Effector memory CD4-positive, alpha-beta T cell (primary cell): ENCODE measurements at regions not wholly inside any gene's neighbourhood (a gene's known extent, or its start where the extent isn't known, plus 50 kb on each side); places are given as distances from the start of the nearest gene placed in this dataset.

Experiments
- DNase-seq, 3 donors: peaks; one replicate each; pipeline ENCODE4 v3.0.0-alpha.2; 2020
- H3K27ac ChIP-seq: 2 replicates; pipeline ENCODE4 v1.7.0; 2013; ENCODE audit warnings: mild to moderate bottlenecking, low read length, moderate library complexity; ENCODE audit not compliant: insufficient read depth, poor library complexity, severe bottlenecking
- H3K27me3 ChIP-seq: replicated peaks from 2 replicates; pipeline ENCODE4 v1.7.0; 2013; ENCODE audit warnings: mild to moderate bottlenecking, low read length; ENCODE audit not compliant: insufficient read depth, control insufficient read depth, poor library complexity, severe bottlenecking
- H3K36me3 ChIP-seq: 2 replicates; pipeline ENCODE4 v1.7.0; 2013; ENCODE audit warnings: mild to moderate bottlenecking, low read length, moderate library complexity; ENCODE audit not compliant: control insufficient read depth, insufficient read depth
- H3K4me1 ChIP-seq: 2 replicates; pipeline ENCODE4 v1.7.0; 2013; ENCODE audit warnings: low read length, mild to moderate bottlenecking; ENCODE audit not compliant: control insufficient read depth, insufficient read depth, poor library complexity, severe bottlenecking
- H3K4me3 ChIP-seq: 2 replicates; pipeline ENCODE4 v1.7.0; 2013; ENCODE audit warnings: low read length, low read depth, mild to moderate bottlenecking; ENCODE audit not compliant: insufficient read depth, poor library complexity, severe bottlenecking
- H3K9me3 ChIP-seq: 2 replicates; pipeline ENCODE4 v1.7.0; 2013; ENCODE audit warnings: mild to moderate bottlenecking, low read length, moderate library complexity; ENCODE audit not compliant: control insufficient read depth

GRCh38 chr1:114238053-114238452 is 84.4 kb upstream of the SYT6 start:
- Histone ChIP-seq H3K36me3 (no peaks in the 10 kb centered on the region), H3K4me3 (no peak overlapping the region), H3K27me3 (no peaks in the 10 kb centered on the region), H3K4me1 (no peaks in the 10 kb centered on the region), H3K27ac (no peak overlapping the region), H3K9me3 (no peaks in the 10 kb centered on the region)
- no peak for DNase-seq

GRCh38 chr1:114236517-114236916 is 82.8 kb upstream of the SYT6 start:
- H3K4me1 ChIP-seq, result no peaks in the 10 kb centered on the region
- H3K4me3 ChIP-seq, result no peak overlapping the region
- no peak overlapping the region for H3K27ac ChIP-seq
- no peaks in the 10 kb centered on the region for H3K36me3 ChIP-seq
- H3K9me3 ChIP-seq, result no peaks in the 10 kb centered on the region
- DNase-seq, result no peak
- no peaks in the 10 kb centered on the region for H3K27me3 ChIP-seq

GRCh38 chr1:114235960-114236359 is 82.3 kb upstream of the SYT6 start:
- DNase-seq, result no peak
- Histone ChIP-seq H3K27me3 (no peaks in the 10 kb centered on the region), H3K27ac (no peak overlapping the region), H3K36me3 (no peaks in the 10 kb centered on the region), H3K4me1 (no peaks in the 10 kb centered on the region), H3K4me3 (no peak overlapping the region), H3K9me3 (no peaks in the 10 kb centered on the region)

- DNase-seq, result no peak
- Histone ChIP-seq H3K27me3 (no peaks in the 10 kb centered on the region), H3K36me3 (no peaks in the 10 kb centered on the region), H3K4me3 (no peak overlapping the region), H3K27ac (no peak overlapping the region), H3K4me1 (no peaks in the 10 kb centered on the region), H3K9me3 (no peaks in the 10 kb centered on the region)
Observed at GRCh38 chr1:114235281-114235680, 81.6 kb upstream of the SYT6 start.

GRCh38 chr1:114234408-114235124 is 80.9 kb upstream of the SYT6 start:
- Histone ChIP-seq H3K27ac (no peak overlapping the region), H3K27me3 (no peaks in the 10 kb centered on the region), H3K9me3 (no peaks in the 10 kb centered on the region), H3K4me1 (no peaks in the 10 kb centered on the region), H3K36me3 (no peaks in the 10 kb centered on the region), H3K4me3 (no peak overlapping the region)
- DNase-seq, result no peak

GRCh38 chr1:114232691-114233090 is 79.0 kb upstream of the SYT6 start:
- H3K4me1 ChIP-seq, result no peaks in the 10 kb centered on the region
- H3K36me3 ChIP-seq, result no peaks in the 10 kb centered on the region
- no peak overlapping the region for H3K4me3 ChIP-seq
- no peak overlapping the region for H3K27ac ChIP-seq
- no peak for DNase-seq
- H3K27me3 ChIP-seq, result no peaks in the 10 kb centered on the region
- H3K9me3 ChIP-seq, result no peaks in the 10 kb centered on the region

GRCh38 chr1:114231301-114231700 is 77.6 kb upstream of the SYT6 start:
- no peak for DNase-seq
- H3K9me3 ChIP-seq, result no peaks in the 10 kb centered on the region

GRCh38 chr1:114229368-114229767 is 75.7 kb upstream of the SYT6 start:
- Histone ChIP-seq H3K27me3 (no peaks in the 10 kb centered on the region), H3K36me3 (no peaks in the 10 kb centered on the region), H3K27ac (no peak overlapping the region), H3K4me1 (no peaks in the 10 kb centered on the region), H3K4me3 (no peak overlapping the region), H3K9me3 (no peaks in the 10 kb centered on the region)
- DNase-seq, result no peak

More at GRCh38 chr1:114231301-114231700, 77.6 kb upstream of the SYT6 start:
- H3K4me3 ChIP-seq, result no peak overlapping the region
- H3K27ac ChIP-seq, result no peak overlapping the region
- no peaks in the 10 kb centered on the region for H3K27me3 ChIP-seq
- H3K4me1 ChIP-seq, result no peaks in the 10 kb centered on the region
- H3K36me3 ChIP-seq, result no peaks in the 10 kb centered on the region

- Histone ChIP-seq H3K9me3 (no peaks in the 10 kb centered on the region), H3K27me3 (no peaks in the 10 kb centered on the region), H3K36me3 (no peaks in the 10 kb centered on the region), H3K4me1 (no peaks in the 10 kb centered on the region), H3K4me3 (no peak overlapping the region), H3K27ac (no peak overlapping the region)
- no peak for DNase-seq
Observed at GRCh38 chr1:114227059-114227458, 73.4 kb upstream of the SYT6 start.

GRCh38 chr1:114224196-114224907 is 70.7 kb upstream of the SYT6 start:
- no peak for DNase-seq
- Histone ChIP-seq H3K27ac (no peak overlapping the region), H3K4me3 (no peak overlapping the region), H3K36me3 (no peaks in the 10 kb centered on the region), H3K9me3 (no peaks in the 10 kb centered on the region), H3K4me1 (no peaks in the 10 kb centered on the region), H3K27me3 (no peaks in the 10 kb centered on the region)
